DND-41 (cell line): ENCODE measurements at regions not wholly inside any gene's neighbourhood (a gene's known extent, or its start where the extent isn't known, plus 50 kb on each side); places are given as distances from the start of the nearest gene placed in this dataset.

ENCODE experiments used
- EZH2 ChIP-seq: IDR thresholded peaks from 3 replicates; pipeline ENCODE4 v1.6.1; 2012; ENCODE audit warnings: borderline replicate concordance, low read depth, mild to moderate bottlenecking, moderate library complexity, low read length, inconsistent platforms; ENCODE audit not compliant: severe bottlenecking
- TF ChIP-seq, protein P1 (sequence below): IDR thresholded peaks from 2 replicates; pipeline ENCODE4 v1.5.1; 2012; ENCODE audit warnings: borderline replicate concordance, low read length, moderate library complexity, mild to moderate bottlenecking; ENCODE audit not compliant: poor library complexity, severe bottlenecking; ENCODE audit errors: extremely low read depth

DNA sequence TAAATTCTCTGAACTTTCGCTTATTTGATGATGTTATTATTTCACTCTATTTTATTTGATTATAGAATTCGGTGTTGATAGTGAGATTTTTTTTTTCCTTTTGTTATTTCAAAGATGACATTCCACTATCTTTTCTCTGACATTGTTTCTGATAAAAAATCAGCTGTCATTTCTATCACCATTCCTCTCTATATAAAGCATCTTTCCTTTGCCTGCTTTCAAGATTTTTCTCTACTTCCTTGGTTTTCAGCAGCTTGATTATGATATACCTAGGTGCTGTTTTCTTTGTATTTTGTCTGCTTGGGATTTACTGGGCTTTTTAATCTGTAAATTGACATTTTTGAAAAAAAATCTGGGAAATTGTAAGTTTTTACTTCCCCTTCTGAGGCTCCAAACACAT, 344.0 kb downstream of the HLX start:
- TF ChIP-seq, protein P1, sequence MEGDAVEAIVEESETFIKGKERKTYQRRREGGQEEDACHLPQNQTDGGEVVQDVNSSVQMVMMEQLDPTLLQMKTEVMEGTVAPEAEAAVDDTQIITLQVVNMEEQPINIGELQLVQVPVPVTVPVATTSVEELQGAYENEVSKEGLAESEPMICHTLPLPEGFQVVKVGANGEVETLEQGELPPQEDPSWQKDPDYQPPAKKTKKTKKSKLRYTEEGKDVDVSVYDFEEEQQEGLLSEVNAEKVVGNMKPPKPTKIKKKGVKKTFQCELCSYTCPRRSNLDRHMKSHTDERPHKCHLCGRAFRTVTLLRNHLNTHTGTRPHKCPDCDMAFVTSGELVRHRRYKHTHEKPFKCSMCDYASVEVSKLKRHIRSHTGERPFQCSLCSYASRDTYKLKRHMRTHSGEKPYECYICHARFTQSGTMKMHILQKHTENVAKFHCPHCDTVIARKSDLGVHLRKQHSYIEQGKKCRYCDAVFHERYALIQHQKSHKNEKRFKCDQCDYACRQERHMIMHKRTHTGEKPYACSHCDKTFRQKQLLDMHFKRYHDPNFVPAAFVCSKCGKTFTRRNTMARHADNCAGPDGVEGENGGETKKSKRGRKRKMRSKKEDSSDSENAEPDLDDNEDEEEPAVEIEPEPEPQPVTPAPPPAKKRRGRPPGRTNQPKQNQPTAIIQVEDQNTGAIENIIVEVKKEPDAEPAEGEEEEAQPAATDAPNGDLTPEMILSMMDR: no peak
- TF ChIP-seq EZH2: no peak
